GM21786 (cell line): ENCODE measurements at regions not wholly inside any gene's neighbourhood (a gene's known extent, or its start where the extent isn't known, plus 50 kb on each side); places are given as distances from the start of the nearest gene placed in this dataset.

Experiments
- ATAC-seq: cut with Tn5 transposase; IDR thresholded peaks from one replicate; pipeline ENCODE4 v1.9.1; 2021; ENCODE audit not compliant: unreplicated experiment

DNA sequence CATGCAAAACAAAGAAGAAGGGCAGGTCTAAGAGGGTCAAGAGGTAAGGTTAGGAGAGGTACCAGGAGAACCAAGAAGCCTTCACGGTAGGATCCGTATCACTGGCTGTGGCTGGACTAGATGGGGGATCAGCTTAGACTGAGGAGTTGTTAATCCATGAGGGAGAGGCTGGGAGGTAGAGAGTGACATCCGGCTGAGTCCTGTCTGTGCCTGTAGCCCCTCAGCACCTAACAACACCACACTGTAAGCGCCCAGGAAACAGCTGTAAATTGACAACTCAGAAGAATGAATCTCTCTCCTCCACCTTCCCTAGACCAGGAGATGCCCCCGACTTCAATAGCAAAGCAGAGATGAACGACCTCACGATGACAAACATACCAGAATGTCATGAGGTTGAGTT, 199.4 kb upstream of the RPL38 start:
- no peak for ATAC-seq

DNA sequence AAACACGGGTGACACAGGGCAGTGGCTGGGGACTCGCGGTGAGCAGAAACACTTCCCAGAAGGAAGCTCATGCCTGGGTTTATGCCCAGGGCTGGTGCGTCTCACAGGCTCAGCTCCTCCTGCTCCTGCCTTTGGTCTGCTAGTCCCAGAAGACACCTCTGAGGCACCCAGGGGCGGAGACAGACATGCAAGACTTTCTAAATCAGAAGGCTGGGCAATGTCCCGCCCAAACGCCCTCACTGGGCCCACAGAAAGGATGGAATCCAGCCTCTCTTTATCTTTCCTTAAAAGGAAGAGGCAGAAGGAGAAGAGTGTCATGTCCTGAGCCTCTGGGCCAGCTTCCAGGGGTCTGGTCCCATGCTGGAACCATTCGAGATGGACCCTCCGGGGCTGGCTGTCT, 197.7 kb upstream of the RPL38 start:
- ATAC-seq = no peak

DNA sequence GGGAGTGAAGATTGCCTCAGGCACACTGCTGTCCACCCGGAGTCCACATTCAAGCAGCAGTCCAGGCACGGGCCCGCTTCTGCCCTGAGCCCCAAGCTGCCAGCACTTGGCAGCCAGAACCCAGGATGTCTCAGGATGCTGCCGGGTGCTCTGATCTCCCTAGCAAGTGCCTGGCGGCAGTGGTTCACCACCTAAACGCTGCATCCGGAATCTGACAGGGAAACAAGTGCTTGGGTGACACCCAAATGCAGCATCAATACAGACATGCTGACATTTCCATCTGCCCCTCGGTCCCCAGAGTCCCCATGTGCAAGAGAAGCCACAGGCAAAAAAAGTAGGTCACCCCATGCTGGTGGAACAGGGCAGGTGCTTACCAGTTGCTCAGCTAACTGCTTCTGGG, 197.1 kb upstream of the RPL38 start:
- ATAC-seq = no peak

DNA sequence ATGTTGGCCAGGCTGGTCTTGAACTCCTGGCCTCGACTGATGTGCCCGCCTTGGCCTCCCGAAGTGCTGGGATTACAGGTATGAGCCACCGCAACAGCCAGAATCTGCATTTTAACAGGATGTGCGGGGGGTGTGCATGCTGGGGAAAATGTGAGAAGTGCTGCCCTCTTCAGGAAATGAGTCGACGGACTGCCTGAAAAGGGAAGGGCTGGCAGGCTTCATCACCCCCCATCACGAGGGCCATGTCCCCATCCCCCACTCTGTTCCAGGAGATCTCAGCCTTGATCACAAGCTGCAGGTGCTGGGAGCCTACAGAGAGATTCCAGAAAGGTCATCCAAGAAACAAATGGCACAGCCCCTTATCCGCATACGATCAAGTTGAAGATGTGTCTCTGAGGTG, 195.3 kb upstream of the RPL38 start:
- no peak for ATAC-seq

DNA sequence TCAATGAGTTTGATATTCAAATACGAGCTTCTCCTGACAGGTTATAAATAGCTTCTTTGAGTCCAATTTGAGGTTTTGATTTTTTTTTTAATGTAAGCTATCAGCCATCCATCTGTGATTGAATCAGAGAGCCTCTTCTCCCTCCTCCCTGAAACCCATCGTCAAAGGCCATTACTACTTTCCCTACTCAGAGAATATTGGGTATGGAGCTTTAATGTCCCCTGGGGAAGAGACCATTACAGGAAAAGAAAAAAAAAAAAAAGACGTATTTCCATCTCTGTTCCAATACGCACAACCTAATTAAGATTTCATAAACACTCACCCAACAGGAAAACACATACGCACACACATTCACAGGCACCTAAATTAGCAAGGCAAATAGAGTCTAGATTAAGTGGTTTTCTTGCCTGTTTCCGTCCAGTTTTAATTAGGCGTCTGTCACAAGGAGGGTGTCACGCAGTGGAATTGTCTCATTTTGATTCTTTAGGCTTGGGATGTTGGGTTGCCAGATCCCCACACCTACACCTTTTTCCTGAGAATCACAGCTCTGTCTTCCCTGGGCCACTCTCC, 194.3 kb upstream of the RPL38 start:
- ATAC-seq = no peak

DNA sequence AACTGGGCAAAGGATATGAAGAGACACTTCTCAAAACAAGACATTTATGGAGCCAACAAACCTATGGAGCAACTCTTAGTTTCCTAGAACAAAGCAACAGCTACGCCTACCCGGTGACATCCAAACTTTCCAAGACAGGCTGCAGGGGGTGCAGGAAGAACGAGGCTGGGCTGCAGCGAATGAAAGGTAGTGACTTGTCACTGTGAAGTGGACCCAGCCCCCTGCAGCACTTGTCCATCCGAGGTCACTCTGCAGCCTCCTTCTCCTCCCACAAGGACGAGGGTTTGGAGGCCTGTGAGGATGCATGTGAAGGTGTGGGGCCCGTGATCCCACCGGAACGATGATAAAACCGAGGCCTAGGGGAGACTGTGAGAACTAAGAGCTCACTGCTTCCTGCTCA, 192.6 kb upstream of the RPL38 start:
- no peak for ATAC-seq

DNA sequence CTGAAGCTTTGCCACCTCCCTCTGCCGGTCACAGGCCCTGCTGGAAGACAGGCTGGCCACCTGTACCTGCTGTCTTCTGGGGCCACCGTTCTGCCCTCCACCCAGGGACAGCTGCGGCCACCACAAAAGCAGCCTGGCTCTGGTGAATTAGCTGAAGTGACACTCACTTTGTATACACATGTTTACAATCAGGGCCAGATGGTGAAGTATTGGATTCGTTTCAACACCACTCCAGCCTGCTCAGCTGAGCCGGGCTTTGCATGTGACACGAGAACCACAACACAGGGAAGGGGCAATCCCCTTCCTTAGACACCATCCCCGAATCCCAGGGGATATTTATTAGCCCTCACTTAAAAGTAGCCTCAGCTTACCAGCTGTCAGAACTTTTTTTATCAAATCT, 191.5 kb upstream of the RPL38 start:
- no peak for ATAC-seq

DNA sequence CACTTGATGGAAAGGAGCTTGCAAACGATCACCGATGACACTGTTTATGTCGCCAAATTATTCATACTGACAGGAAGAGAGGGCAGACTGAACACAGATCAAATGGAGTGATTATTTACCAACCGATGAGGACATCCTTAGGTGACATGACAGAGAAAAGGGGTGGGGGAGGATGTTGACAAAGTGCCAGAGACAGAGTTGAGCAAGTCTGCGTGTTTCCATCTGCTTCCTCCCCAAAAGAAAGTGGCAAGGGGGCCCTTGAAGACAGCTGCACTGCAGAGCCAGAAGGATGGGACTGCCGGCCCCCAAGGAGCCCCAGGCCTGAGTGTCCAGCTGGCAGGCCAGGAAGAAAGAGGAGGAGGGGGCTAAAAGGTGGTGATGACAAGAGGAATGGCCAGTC, 191.0 kb upstream of the RPL38 start:
- ATAC-seq = no peak

DNA sequence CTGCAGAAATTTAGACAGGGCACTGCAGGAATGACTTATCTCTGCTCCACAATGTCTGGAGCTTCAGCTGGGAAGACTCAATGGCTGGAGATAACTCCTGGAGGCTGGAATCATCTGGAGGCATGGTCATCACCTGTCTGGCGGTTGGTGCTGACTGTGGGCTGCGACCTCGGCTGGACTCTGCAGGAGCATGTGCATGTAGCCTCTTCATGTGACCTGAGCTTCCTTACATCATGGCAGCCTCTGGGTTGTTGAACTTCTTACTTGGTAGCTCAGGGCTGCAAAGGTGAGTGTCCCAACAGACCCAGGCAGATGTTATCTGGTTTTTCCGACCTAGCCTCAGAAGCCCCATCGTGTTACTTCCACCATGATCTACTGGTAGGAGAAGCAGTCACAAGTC, 188.2 kb upstream of the RPL38 start:
- no peak for ATAC-seq

DNA sequence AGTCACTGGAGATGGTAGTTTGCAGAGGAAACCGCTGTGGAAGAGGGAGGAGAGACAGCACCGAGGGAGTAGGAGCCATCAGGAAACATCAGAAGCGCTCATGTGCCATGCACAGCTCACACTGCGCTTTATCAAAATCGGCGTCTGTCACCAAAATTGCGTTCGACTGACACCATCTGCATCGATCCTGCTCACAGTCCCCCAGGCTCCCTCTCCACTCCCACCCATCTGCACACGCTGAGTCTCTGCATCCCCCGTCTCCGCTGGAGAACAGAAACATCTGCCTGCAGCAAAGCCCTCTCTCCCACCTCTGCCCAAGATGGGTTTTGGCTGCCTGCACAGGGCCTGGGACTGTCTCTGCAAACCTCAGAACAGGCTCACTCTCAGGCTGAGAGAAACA, 187.5 kb upstream of the RPL38 start:
- no peak for ATAC-seq

DNA sequence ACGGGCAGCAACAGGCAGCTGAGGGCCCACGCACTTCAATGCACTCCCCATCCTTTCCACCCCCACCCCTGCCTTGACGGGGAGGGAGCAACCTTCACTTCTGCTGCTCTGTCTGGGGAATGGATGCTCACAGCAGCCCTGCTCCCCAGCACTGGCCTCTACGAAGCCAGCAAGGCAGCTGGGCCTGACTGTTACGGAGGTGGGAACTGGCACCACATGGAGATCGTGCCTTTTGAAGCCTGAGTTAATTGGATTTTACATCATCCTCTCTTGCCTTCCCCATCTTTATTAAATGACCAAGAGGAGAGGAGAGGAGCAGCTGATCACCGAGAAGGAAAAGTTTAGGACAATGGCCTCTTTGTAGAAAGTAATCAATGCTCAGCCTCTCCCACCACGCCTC, 187.0 kb upstream of the RPL38 start:
- no peak for ATAC-seq

DNA sequence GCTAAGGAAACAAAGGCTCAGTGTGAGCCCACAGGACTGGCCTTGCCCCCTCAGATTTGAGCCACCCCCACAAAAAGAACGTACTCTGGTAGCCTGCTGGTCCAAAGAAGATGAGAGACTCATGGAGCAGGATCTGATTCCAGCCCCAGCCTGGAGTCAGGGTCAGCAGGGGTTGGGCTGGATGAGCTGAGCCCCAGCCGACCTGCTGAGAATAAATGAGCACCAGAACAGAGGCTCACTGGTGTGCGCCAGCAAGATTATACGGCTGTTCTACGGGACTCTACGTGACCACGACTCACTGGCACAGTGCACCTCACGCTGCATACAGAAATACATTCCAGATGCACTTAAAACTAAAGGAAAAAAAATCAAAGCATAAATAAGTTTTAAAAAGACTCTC, 186.0 kb upstream of the RPL38 start:
- ATAC-seq = no peak

DNA sequence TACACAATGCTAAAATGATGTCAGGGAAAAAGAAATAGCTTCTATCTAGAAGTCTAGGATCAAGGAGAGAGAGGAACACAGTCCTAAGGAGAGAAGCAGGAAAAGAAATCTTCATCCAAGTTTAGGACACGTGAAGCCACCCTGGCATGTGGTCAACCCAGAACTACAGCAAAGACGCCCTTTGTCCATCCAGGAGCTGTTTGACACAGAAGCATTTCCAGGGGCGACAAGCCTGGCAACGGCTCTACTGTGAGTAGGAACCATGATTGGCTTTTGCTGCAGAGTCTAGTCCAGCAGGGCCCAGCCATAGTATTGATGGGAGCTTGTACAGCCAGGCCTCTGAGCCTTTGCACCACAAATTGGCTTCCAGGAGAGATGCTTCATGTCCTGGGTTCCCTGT, 185.4 kb upstream of the RPL38 start:
- no peak for ATAC-seq

DNA sequence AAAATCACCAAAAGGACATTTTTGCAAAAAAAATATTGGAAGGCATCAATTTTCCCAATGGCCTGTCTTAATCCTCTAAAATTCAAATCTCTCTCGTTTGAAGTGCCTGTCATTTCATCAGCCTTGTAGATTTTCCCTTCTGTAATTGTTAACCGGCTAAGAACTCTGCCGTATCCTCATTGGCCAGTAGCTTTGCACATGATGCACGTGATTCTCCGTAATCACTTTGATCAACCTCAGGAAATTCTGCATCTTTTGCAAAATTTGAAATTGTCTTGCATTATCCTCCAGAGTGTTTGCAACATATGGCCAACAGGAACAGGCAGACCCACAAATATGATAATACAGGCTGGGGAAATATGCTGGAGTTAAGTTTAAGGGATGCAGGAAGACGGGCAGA, 184.2 kb upstream of the RPL38 start:
- no peak for ATAC-seq

DNA sequence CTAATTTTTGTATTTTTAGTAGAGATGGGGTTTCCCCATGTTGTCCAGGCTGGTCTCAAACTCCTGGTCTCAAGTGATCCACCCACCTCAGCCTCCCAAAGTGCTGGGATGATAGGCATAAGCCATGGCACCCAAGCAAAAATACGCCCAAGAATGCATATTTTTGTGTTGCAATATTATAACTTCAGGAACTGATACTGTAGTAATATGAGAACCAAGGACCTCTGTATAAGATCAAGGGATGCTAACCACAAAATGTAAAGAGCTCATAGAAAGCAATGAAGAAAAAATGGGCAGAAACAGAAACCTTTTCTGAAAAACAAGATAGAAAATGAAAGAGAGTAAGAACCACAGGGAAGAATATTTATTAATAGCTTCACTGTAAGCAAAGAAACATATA, 183.6 kb upstream of the RPL38 start:
- no peak for ATAC-seq

DNA sequence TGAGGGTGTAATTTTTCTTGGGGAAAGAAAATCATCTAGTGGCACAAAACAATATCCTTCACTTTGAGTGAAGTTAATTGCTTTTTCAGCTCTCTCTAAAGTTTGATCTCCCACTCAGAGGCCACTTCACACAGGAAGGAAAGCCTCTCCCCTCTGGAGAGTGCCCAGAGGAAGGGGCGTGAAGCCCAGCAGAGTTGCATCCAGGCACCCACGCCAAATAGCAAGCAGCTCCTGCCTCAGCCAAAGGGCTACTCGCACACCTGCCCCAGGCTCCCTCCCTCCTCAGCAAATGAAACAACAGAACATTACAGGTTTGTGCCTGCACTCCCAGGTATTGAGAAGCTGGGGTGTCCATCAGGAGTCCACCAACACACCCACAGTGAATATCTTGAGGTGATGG, 183.0 kb upstream of the RPL38 start:
- no peak for ATAC-seq

DNA sequence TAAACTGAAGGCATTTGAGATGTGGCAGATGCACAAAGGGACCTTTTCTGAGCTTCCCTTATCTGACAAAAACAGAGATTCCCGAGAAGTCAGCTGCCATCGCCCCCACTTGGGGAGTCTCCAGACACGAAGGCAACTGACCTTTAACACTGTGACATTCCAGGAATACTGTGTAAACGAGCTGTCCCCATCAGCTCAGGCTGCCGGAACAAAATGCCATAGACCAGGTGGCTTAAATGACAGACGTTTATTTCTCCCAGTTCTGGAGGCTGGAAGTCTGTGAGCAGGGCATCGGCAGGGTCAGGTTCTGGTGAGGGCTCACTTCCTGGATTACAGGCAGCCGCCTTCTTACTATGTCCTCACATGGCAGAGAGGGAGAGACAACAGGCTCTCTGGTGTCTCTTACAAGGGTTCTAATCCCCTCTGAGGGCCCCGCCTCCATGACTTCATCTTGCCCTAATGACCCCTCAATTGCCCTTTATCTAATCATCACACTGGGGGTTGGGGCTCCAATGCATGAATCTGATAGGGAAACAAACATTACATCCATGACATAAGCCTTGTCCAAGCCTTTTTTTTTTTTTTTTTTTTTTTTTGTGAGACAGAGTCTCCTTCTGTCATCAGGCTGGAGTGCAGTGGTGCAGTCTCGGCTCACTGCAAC, 178.5 kb upstream of the RPL38 start:
- no peak for ATAC-seq

DNA sequence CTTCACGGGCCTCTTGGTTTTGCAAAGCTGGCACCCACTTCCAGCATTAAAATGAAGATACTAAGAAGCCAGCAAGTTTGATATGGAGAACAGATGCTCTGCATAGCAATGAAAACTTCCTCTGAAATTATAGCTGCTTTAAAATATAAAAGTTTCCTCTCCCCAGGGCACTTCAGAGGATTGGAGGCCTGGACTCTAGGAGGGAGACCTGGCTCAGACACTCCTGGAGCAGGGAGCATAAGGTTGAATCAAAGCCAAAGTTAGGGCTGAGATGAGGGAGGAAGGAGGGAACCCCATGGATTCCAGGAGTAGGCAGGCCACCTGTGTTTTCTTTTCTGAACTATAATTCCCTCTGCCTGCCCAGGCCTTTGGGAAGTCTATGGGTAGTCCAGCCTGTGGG, 176.0 kb upstream of the RPL38 start:
- ATAC-seq = no peak

DNA sequence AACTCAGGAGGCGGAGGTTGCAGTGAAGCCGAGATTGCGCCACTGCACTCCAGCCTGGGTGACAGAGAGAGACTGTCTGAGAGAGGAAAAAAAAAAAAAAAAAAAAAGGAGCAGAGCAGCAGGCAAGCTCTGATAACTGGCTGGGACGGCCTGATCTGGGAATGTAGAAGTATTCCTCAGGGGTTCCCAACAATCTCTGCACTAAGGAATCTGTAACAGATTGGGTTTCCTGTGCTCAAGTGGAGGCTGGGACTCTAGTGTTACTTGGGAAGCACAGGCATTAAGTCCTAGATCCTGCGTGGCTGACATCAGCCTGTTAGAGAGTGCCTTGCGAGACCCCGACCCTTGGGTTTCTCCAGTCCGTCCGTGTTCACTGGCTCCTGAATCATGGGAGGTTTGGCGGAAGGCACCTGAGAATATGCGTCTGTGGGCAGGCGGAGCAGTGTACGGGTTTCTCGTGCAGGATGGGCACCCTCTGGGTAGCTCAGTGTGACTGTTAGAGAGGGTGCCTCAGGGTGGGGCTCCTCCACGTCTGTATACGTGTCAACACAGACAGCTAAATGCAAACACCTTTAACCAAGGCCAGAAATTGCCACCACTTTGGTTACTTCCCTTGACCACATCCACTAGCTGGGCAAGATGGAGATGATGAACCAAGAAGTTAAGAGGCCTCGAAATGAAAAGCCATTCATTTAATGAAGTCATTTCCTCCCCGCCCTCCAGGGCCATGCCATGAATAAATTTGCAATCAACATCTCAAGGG, 174.9 kb upstream of the RPL38 start:
- ATAC-seq = no peak

DNA sequence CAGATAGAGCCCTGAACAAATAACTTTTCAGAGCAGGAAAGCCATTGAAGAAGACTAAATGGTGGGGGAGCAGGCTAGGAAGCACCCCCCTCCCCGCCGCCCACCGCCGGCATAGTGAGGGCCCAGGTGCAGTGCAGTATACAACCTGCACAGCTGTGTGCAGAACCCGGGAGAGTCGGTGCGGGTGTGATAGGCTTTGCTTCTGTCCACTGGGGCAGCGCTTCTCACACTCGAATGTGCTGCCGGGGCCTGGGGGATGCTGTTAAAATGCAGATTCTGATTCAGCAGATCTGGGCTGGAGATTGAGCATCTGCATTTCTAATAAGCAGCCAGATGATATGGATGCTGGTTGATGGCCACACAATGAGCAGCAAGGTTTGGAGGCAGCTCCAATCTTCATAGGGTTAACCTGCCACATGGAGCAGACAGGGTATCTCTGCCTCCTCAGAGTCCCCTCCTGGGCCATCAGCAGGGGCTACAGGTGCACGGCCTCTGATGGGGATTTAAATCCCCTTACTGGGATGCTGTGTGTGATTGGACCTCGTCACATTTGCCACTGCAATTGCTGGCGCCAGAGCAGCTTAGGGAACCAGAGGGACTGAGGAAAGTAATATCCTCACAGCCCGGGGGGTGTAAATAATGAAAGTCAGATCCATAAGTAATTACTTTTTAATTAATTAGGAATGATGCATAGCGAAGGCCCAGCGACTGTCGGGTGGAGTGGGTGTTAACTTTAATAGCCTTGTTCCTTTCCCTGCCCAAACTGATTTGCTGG, 172.0 kb upstream of the RPL38 start:
- no peak for ATAC-seq

DNA sequence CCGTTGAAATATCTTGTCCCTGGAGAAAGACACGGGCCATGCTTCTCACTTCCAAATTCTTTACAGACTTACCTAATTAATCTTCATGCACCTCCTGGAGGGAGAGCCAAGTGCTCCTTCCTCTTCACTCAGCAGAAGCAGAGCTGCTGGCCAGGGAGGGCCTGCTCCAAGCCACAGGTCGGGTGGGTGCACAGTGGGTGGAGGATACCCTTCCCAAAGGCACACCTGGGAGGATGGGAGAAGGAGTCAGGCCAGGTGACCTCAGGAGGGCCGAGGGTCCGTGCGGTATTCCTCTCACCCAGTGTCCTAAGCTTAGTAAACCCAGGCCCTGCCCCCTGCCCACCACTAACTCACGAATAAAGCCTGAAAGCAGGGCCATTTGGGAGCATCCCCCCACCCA, 171.3 kb upstream of the RPL38 start:
- no peak for ATAC-seq

DNA sequence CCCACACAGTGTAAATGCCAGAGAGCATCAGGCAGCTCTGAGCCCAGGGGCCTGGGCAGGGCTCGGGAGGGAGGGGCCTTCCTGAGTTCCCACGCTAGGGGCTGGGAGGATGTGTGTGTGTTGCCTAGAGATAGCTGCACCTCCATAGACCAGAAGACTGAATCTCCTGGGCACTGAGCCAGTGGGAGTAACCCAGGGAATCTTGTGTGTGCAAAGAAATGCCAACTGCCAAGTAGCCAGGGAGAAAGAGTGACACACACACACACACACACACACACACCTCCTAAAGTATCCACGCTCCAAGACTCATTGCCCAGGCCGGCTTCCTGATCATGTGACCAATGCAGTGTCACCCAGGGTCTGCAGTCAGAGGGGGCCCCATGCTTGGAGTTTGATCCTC, 166.2 kb upstream of the RPL38 start:
- ATAC-seq = no peak
